IMR-90 (cell line): ENCODE measurements at regions not wholly inside any gene's neighbourhood (a gene's known extent, or its start where the extent isn't known, plus 50 kb on each side); places are given as distances from the start of the nearest gene placed in this dataset.

Source experiments
- ATAC-seq: fragments of 200-7000 bp; cut with Tn5 transposase; 2 replicates; pipeline ENCODE4 v1.9.1; 2020; ENCODE audit warnings: low read depth, mild to moderate bottlenecking, moderate library complexity
- BruUV-seq: library from RNA; stranded (reverse); fragments of 400-500 nt; replicated peaks from 2 replicates; lab custom pipeline; 2021; lab: Mats Ljungman, UMichigan
- CTCF ChIA-PET: fragments of 300-600 bp; formaldehyde crosslinking; extraction: SDS; loops from one replicate; lab custom pipeline; 2021; ENCODE audit warnings: antibody characterized with exemption; lab: Yijun Ruan, JAX
- POLR2A ChIA-PET: fragments of 300-600 bp; sonication (Branson Sonifier 250); formaldehyde crosslinking; loops from one replicate; lab custom pipeline; 2022; ENCODE audit warnings: antibody characterized with exemption; ENCODE audit not compliant: unreplicated experiment; lab: Charles Lee
- DNase-seq: peaks from one replicate; pipeline ENCODE4 v3.0.0; 2013
- H2AFZ ChIP-seq: replicated peaks from 2 replicates; pipeline ENCODE3; 2013; ENCODE audit warnings: low read length, mild to moderate bottlenecking; ENCODE audit not compliant: poor library complexity
- H2AK5ac ChIP-seq: 2 replicates; pipeline ENCODE4 v1.6.1; 2013; ENCODE audit warnings: low read depth, low read length, inconsistent platforms
- H2AK9ac ChIP-seq: replicated peaks from 2 replicates; pipeline ENCODE3; 2013; ENCODE audit warnings: mild to moderate bottlenecking, low read depth, low read length, moderate library complexity; ENCODE audit not compliant: poor library complexity
- H2BK120ac ChIP-seq: 2 replicates; pipeline ENCODE4 v1.6.1; 2013; ENCODE audit warnings: low read depth, low read length, inconsistent platforms
- H2BK15ac ChIP-seq: 3 replicates; pipeline ENCODE4 v1.6.1; 2013; ENCODE audit warnings: low read depth, low read length, inconsistent platforms
- H2BK20ac ChIP-seq: 2 replicates; pipeline ENCODE4 v1.6.1; 2013; ENCODE audit warnings: low read depth, mild to moderate bottlenecking, inconsistent platforms, low read length, moderate library complexity
- H2BK5ac ChIP-seq: 2 replicates; pipeline ENCODE4 v1.6.1; 2013; ENCODE audit warnings: mild to moderate bottlenecking, low read depth, low read length, inconsistent platforms; ENCODE audit not compliant: poor library complexity, severe bottlenecking
- H3K14ac ChIP-seq: replicated peaks from 2 replicates; pipeline ENCODE4 v1.6.1; 2013; ENCODE audit warnings: low read depth, low read length, inconsistent platforms
- H3K18ac ChIP-seq: 2 replicates; pipeline ENCODE4 v1.6.1; 2013; ENCODE audit warnings: low read depth, low read length, control low read depth
- H3K23ac ChIP-seq: 2 replicates; pipeline ENCODE4 v1.6.1; 2013; ENCODE audit warnings: low read depth, low read length, inconsistent platforms
- H3K27ac ChIP-seq: 2 replicates; pipeline ENCODE4 v1.5.1; 2013; ENCODE audit warnings: mild to moderate bottlenecking, control low read depth, low read length; ENCODE audit not compliant: insufficient read depth
- H3K27me3 ChIP-seq: 2 replicates; pipeline ENCODE4 v1.6.1; 2013; ENCODE audit warnings: low read length; ENCODE audit not compliant: control insufficient read depth, insufficient read depth
- H3K36me3 ChIP-seq: 2 replicates; pipeline ENCODE4 v1.6.1; 2013; ENCODE audit warnings: low read length, mixed read lengths; ENCODE audit not compliant: control insufficient read depth, insufficient read depth
- H3K4ac ChIP-seq: 2 replicates; pipeline ENCODE4 v1.6.1; 2013; ENCODE audit warnings: low read depth, low read length, inconsistent platforms
- H3K4me1 ChIP-seq: 2 replicates; pipeline ENCODE4 v1.6.1; 2013; ENCODE audit warnings: low read length, mixed read lengths; ENCODE audit not compliant: control insufficient read depth, insufficient read depth
- H3K4me2 ChIP-seq: 2 replicates; pipeline ENCODE4 v1.6.1; 2013; ENCODE audit warnings: low read depth, mild to moderate bottlenecking, control low read depth, low read length, moderate library complexity
- H3K4me3 ChIP-seq: 2 replicates; pipeline ENCODE4 v1.5.1; 2013; ENCODE audit warnings: low read depth, mild to moderate bottlenecking, control low read depth, low read length, moderate library complexity; ENCODE audit not compliant: insufficient read depth
- H3K56ac ChIP-seq: 2 replicates; pipeline ENCODE4 v1.6.1; 2013; ENCODE audit warnings: low read length, inconsistent platforms; ENCODE audit not compliant: insufficient read depth; ENCODE audit errors: extremely low read depth
- H3K79me1 ChIP-seq, 2 experiments: 2 replicates each; pipeline ENCODE4 v1.6.1; 2013; ENCODE audit warnings: low read length in 2 of 2, inconsistent platforms in 1 of 2, low read depth in 1 of 2
- H3K9ac ChIP-seq: 2 replicates; pipeline ENCODE4 v1.6.1; 2013; ENCODE audit warnings: low read depth, low read length, control low read depth
- H3K9me1 ChIP-seq: 2 replicates; pipeline ENCODE4 v1.6.1; 2013; ENCODE audit warnings: low read length, inconsistent platforms; ENCODE audit not compliant: insufficient read depth
- H3K9me3 ChIP-seq: 2 replicates; pipeline ENCODE4 v1.6.1; 2013; ENCODE audit warnings: low read length; ENCODE audit not compliant: control insufficient read depth, insufficient read depth
- H4K20me1 ChIP-seq: 2 replicates; pipeline ENCODE4 v1.6.1; 2013; ENCODE audit warnings: low read length, inconsistent platforms; ENCODE audit not compliant: insufficient read depth
- H4K5ac ChIP-seq: 2 replicates; pipeline ENCODE4 v1.6.1; 2013; ENCODE audit warnings: mild to moderate bottlenecking, low read depth, low read length, control low read depth
- H4K8ac ChIP-seq, 2 experiments: 2 replicates each; pipeline ENCODE4 v1.6.1; 2013; ENCODE audit warnings: low read depth in 2 of 2, low read length in 2 of 2, control low read depth in 1 of 2, inconsistent platforms in 1 of 2
- H4K91ac ChIP-seq: 2 replicates; pipeline ENCODE4 v1.6.1; 2013; ENCODE audit warnings: low read depth, low read length, inconsistent platforms; ENCODE audit not compliant: insufficient read depth
- CEBPB ChIP-seq: IDR thresholded peaks from 2 replicates; pipeline ENCODE4 v1.6.1; 2012; ENCODE audit warnings: low read depth, low read length, improper control_type of control experiment
- MAZ ChIP-seq: IDR thresholded peaks from 2 replicates; pipeline ENCODE4 v1.6.1; 2012; ENCODE audit warnings: low read depth, mild to moderate bottlenecking, low read length, improper control_type of control experiment, moderate library complexity, borderline replicate concordance
- RAD21 ChIP-seq: IDR thresholded peaks from 2 replicates; pipeline ENCODE4 v1.6.1; 2012; ENCODE audit warnings: low read length, improper control_type of control experiment
- RFX5 ChIP-seq: IDR thresholded peaks from 2 replicates; pipeline ENCODE4 v1.8.0; 2012; ENCODE audit warnings: low read depth, mild to moderate bottlenecking, low read length, moderate library complexity
- WGBS, 2 experiments: methylation state at CpG; one replicate each; pipeline versions ENCODE4 v1.1.5 to v1.1.7; 2013; ENCODE audit warnings: missing lambda C conversion rate in 2 of 2; ENCODE audit not compliant: insufficient read length in 1 of 2; ENCODE audit errors: extremely low coverage in 2 of 2; 5-methylcytosine and 5-hydroxymethylcytosine counted together
- dilution Hi-C: fragments of 300-500 bp; cut with HindIII; formaldehyde crosslinking; loops from one replicate; pipeline ENCODE4 v1.14.3; 2018; ENCODE audit warnings: low sequenced_read_pairs; ENCODE audit not compliant: unreplicated experiment
- in situ Hi-C: fragments of 300-500 bp; cut with MboI; formaldehyde crosslinking; loops from 3 replicates; pipeline ENCODE4 v1.14.3; 2019; ENCODE audit warnings: low sequenced_read_pairs, inconsistent platforms, mixed read lengths
- intact Hi-C: fragments of 100-400 bp; cut with micrococcal nuclease; formaldehyde crosslinking; loops from 2 replicates; pipeline ENCODE4 v1.10.0; 2022
- TF ChIP-seq, protein P1 (sequence below): fragments of 150-350 bp; IDR thresholded peaks from 2 replicates; pipeline ENCODE4 v1.6.1; 2017; ENCODE audit warnings: mild to moderate bottlenecking, antibody characterized with exemption, low read length, low read depth
- TF ChIP-seq, protein P2 (sequence below): conservative IDR thresholded peaks from 2 replicates; pipeline ENCODE4 v1.5.1; 2012; ENCODE audit warnings: mild to moderate bottlenecking, low read depth, low read length, improper control_type of control experiment

DNA sequence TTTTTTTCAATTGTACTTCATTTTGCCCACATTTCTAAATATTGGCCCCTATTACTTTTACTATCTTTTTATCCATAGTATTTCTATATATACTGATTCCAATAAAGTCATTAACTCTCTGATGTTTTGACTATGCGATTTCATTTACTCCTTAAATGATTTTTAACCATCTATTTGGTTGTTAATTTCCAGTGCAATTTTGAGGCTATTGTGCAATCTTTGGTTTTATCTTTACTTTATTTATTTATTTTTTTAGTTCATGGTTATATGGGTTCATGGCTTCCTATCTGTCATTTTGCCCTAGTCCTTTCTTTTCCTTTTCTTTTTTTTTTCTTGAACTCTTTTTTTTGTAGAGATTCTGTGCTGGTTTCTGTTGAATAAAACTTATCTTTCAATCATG is 1408.0 kb upstream of the GBE1 start:
- no peak overlapping the region for H3K4me2 ChIP-seq
- no peak overlapping the region for H3K56ac ChIP-seq
- no peak overlapping the region for H2AK5ac ChIP-seq
- TF ChIP-seq, protein P1, sequence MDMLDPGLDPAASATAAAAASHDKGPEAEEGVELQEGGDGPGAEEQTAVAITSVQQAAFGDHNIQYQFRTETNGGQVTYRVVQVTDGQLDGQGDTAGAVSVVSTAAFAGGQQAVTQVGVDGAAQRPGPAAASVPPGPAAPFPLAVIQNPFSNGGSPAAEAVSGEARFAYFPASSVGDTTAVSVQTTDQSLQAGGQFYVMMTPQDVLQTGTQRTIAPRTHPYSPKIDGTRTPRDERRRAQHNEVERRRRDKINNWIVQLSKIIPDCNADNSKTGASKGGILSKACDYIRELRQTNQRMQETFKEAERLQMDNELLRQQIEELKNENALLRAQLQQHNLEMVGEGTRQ = no peak
- TF ChIP-seq MAZ (no peak), RAD21 (no peak), RFX5 (no peak), CEBPB (peak; percentile 66; the same call in 1 of the 2 replicates)
- TF ChIP-seq, protein P2, sequence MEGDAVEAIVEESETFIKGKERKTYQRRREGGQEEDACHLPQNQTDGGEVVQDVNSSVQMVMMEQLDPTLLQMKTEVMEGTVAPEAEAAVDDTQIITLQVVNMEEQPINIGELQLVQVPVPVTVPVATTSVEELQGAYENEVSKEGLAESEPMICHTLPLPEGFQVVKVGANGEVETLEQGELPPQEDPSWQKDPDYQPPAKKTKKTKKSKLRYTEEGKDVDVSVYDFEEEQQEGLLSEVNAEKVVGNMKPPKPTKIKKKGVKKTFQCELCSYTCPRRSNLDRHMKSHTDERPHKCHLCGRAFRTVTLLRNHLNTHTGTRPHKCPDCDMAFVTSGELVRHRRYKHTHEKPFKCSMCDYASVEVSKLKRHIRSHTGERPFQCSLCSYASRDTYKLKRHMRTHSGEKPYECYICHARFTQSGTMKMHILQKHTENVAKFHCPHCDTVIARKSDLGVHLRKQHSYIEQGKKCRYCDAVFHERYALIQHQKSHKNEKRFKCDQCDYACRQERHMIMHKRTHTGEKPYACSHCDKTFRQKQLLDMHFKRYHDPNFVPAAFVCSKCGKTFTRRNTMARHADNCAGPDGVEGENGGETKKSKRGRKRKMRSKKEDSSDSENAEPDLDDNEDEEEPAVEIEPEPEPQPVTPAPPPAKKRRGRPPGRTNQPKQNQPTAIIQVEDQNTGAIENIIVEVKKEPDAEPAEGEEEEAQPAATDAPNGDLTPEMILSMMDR = no peak
- intact Hi-C loops = no loop called here
- H4K20me1 ChIP-seq = no peaks in the 10 kb centered on the region
- H3K27ac ChIP-seq = no peak overlapping the region
- WGBS, 2 experiments = no CpG with 5 or more reads among the region's 1 CpG
- in situ Hi-C loops = no loop called here
- H4K91ac ChIP-seq = no peak overlapping the region
- H2AK9ac ChIP-seq = no peak overlapping the region
- H2BK15ac ChIP-seq = no peak overlapping the region
- no peak overlapping the region for H3K18ac ChIP-seq
- H3K79me1 ChIP-seq = no peaks in the 10 kb centered on the region
- H3K14ac ChIP-seq = no peak overlapping the region
- DNase-seq = no peak
- no peak overlapping the region for H3K9ac ChIP-seq
- ATAC-seq = no peak
- H3K9me1 ChIP-seq = no peaks in the 10 kb centered on the region
- ChIA-PET POLR2A (no interaction called here), CTCF (no interaction called here)
- H3K4ac ChIP-seq = no peak overlapping the region
- no peak overlapping the region for H4K8ac ChIP-seq
- H2BK20ac ChIP-seq = no peak overlapping the region
- no peak overlapping the region for H3K4me3 ChIP-seq
- dilution Hi-C loops = no loop called here
- no peak overlapping the region for H2AFZ ChIP-seq
- no peak overlapping the region for H2BK120ac ChIP-seq
- no peak overlapping the region for H2BK5ac ChIP-seq
- no peaks in the 10 kb centered on the region for H3K9me3 ChIP-seq
- no peaks in the 10 kb centered on the region for H3K27me3 ChIP-seq
- no peaks in the 10 kb centered on the region for H3K4me1 ChIP-seq
- H3K36me3 ChIP-seq = no peaks in the 10 kb centered on the region
- no peak overlapping the region for H3K23ac ChIP-seq
- no peak overlapping the region for H4K5ac ChIP-seq
- BruUV-seq = no TSS peak
